ENCODE measurements at regions not wholly inside any gene's neighbourhood (a gene's known extent, or its start where the extent isn't known, plus 50 kb on each side); places are given as distances from the start of the nearest gene placed in this dataset.

DNA sequence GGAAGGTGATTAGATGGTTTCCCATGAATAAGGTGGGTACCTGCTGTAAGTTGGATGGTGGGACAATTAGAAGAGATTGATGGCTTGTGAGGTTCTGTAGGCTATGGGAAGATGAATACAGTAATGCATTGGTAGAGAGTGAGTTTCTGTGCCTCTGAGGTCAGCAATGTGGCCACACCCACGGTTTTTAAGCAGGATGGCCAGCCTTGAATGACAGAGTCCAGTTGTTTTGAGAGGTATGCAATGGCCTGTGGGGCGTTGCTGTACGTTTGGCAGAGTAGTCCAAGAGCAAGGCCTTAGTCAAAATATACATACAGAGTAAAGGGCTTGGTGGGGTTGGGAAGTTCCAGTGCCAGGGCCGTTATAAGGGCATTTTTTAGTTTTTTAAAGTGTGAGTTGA is 235.6 kb upstream of the C9orf72 start:
- ChIA-PET POLR2A (ENCODE audit: partially characterized antibody) (no interaction called here), CTCF (ENCODE audit: partially characterized antibody) (interaction anchor here (1.1 to 1.4 kb wide), 2 partner anchors 10 to 21 kb away, joined by 3 to 5 read pairs; no protein-coding TSS in a partner anchor)
- H3K23me2 ChIP-seq (ENCODE audit: low read depth, low read length) = no peaks in the 10 kb centered on the region; the same call in 1 of the 2 replicates
- no peaks in the 10 kb centered on the region for H3K36me3 ChIP-seq (ENCODE audit: control insufficient read depth in 2 of 4, insufficient read depth in 4 of 4, low read length in 3 of 4)
- no peak overlapping the region for H3K4me3 ChIP-seq (ENCODE audit: extremely low read depth in 1 of 4, insufficient read depth in 2 of 4, low read depth in 3 of 4, low read length in 4 of 4)
- TF ChIP-seq EGR1 (IDR thresholded peaks at IDR 0.05; ENCODE audit: borderline replicate concordance, low read depth, low read length) = no peak
- no peak for TF ChIP-seq CBX8 (IDR thresholded peaks at IDR 0.05; ENCODE audit: borderline replicate concordance, low read depth, low read length)
- TF ChIP-seq JUND (IDR thresholded peaks at IDR 0.05; ENCODE audit: low read length) = no peak
- TF ChIP-seq RBBP5 (IDR thresholded peaks at IDR 0.05; ENCODE audit: borderline replicate concordance, low read depth, low read length) = no peak
- TF ChIP-seq CHD1 (IDR thresholded peaks at IDR 0.05; ENCODE audit: low read depth, low read length) = no peak
- no peak for TF ChIP-seq CREB1 (IDR thresholded peaks at IDR 0.05)
- TF ChIP-seq ZNF274 (IDR thresholded peaks at IDR 0.05; ENCODE audit: borderline replicate concordance, extremely low read depth, low read length) = no peak
- no peak for TF ChIP-seq POU5F1 (IDR thresholded peaks at IDR 0.05; ENCODE audit: low read depth, low read length)
- no peak for TF ChIP-seq RFX5 (IDR thresholded peaks at IDR 0.05; ENCODE audit: borderline replicate concordance, low read depth, low read length)
- TF ChIP-seq CBX5 (IDR thresholded peaks at IDR 0.05; ENCODE audit: low read depth, low read length) = no peak
- no peak for TF ChIP-seq NRF1 (IDR thresholded peaks at IDR 0.05; ENCODE audit: low read depth, low read length)
- TF ChIP-seq TCF12 (IDR thresholded peaks at IDR 0.05; ENCODE audit: low read depth, low read length) = no peak
- TF ChIP-seq SRF (IDR thresholded peaks at IDR 0.05; ENCODE audit: low read depth, low read length) = no peak
- no peak for TF ChIP-seq RAD21 (IDR thresholded peaks at IDR 0.05 in 1 of 2, conservative IDR thresholded peaks at IDR 0.05 in 1 of 2; ENCODE audit: low read depth in 2 of 2, low read length in 2 of 2)
- H3K9ac ChIP-seq (replicated peaks in 1 of 4; ENCODE audit: extremely low read depth in 1 of 4, low read depth in 3 of 4, low read length in 3 of 4) = no peak overlapping the region
- H3K14ac ChIP-seq (ENCODE audit: insufficient read length) = no peak overlapping the region
- FAIRE-seq (no peak), DNase-seq (ENCODE audit: low read depth in 1 of 2, low spot score in 2 of 2) (no peak)
- H2BK15ac ChIP-seq (ENCODE audit: low read length) = no peak overlapping the region
- no peaks in the 10 kb centered on the region for H4K20me1 ChIP-seq (replicated peaks in 1 of 2; ENCODE audit: control insufficient read depth in 1 of 2, insufficient read depth in 2 of 2, low read length in 2 of 2)
- no peak overlapping the region for H3K4ac ChIP-seq (replicated peaks; ENCODE audit: insufficient read length, low read depth, low read length)
- 85% methylated on average over 4 of the region's 4 CpGs; no CpG with 5 or more reads in 1 of the 2 experiments for WGBS, 2 experiments (ENCODE audit: extremely low coverage in 1 of 2, insufficient coverage in 1 of 2, insufficient read length in 1 of 2, insufficient replicate concordance in 2 of 2, low coverage in 1 of 2, low lambda C conversion rate in 2 of 2, missing lambda C conversion rate in 1 of 2)
- no peak overlapping the region for H2BK20ac ChIP-seq (ENCODE audit: low read length)
- no peak overlapping the region for H3K4me2 ChIP-seq (ENCODE audit: insufficient read depth in 1 of 2, low read depth in 2 of 2, low read length in 2 of 2)
- H2AFZ ChIP-seq (ENCODE audit: low read length) = no peak overlapping the region
- H3K56ac ChIP-seq (replicated peaks; ENCODE audit: insufficient read length, low read depth, low read length) = no peak overlapping the region
- no peak overlapping the region for H2BK120ac ChIP-seq (replicated peaks; ENCODE audit: low read depth, low read length)
- H4K91ac ChIP-seq (replicated peaks; ENCODE audit: insufficient read length, low read length) = no peak overlapping the region
- H3K27me3 ChIP-seq (replicated peaks in 1 of 4; ENCODE audit: control insufficient read depth in 3 of 4, extremely low read depth in 1 of 4, insufficient read depth in 3 of 4, low read length in 3 of 4) = no peaks in the 10 kb centered on the region
- no peak overlapping the region for H4K5ac ChIP-seq (ENCODE audit: insufficient read length, low read depth, low read length)
- no peak overlapping the region for H3K27ac ChIP-seq (ENCODE audit: low read depth, low read length)
- H3K79me1 ChIP-seq (ENCODE audit: low read depth, low read length) = no peaks in the 10 kb centered on the region
- no peaks in the 10 kb centered on the region for H3K9me3 ChIP-seq (ENCODE audit: insufficient read depth in 2 of 2, low read depth in 1 of 2, low read length in 1 of 2)
- H2BK5ac ChIP-seq (ENCODE audit: low read depth, low read length) = no peak overlapping the region
- no peaks in the 10 kb centered on the region for H3K79me2 ChIP-seq (ENCODE audit: control insufficient read depth in 1 of 2, insufficient read depth in 2 of 2, low read length in 2 of 2)
- H3K4me1 ChIP-seq (replicated peaks in 1 of 4; ENCODE audit: control insufficient read depth in 3 of 4, insufficient read depth in 4 of 4, low read length in 3 of 4) = no peaks in the 10 kb centered on the region
- H3K23ac ChIP-seq (ENCODE audit: insufficient read length) = no peak overlapping the region
- no peak overlapping the region for H3K18ac ChIP-seq (ENCODE audit: extremely low read depth, low read length)
- H2AK5ac ChIP-seq (ENCODE audit: low read depth, low read length) = no peak overlapping the region
- no peak overlapping the region for H2BK12ac ChIP-seq (ENCODE audit: low read depth, low read length)
- H4K8ac ChIP-seq (ENCODE audit: extremely low read depth, insufficient read depth, low read length) = no peak overlapping the region
